HCT116 (cell line): ENCODE measurements at regions not wholly inside any gene's neighbourhood (a gene's known extent, or its start where the extent isn't known, plus 50 kb on each side); places are given as distances from the start of the nearest gene placed in this dataset.

Experiments used
- ATAC-seq: fragments of 200-7000 bp; cut with Tn5 transposase; 2 replicates; pipeline ENCODE4 v1.9.1; 2020; ENCODE audit warnings: mild to moderate bottlenecking, moderate library complexity
- BruUV-seq: library from RNA; stranded (reverse); fragments of 400-500 nt; replicated peaks from 2 replicates; lab custom pipeline; 2021; lab: Mats Ljungman, UMichigan
- CTCF ChIA-PET: fragments of 300-600 bp; sonication (Branson Sonifier 250); formaldehyde crosslinking; loops from one replicate; lab custom pipeline; 2021; ENCODE audit warnings: antibody characterized with exemption; lab: Charles Lee
- POLR2A ChIA-PET: fragments of 300-600, 350-600 bp; sonication (Branson Sonifier 250); formaldehyde crosslinking; loops from one replicate; lab custom pipeline; 2021; ENCODE audit warnings: antibody characterized with exemption; lab: Charles Lee
- RAD21 ChIA-PET, 2 experiments: fragments of 300-600 bp; sonication (Branson Sonifier 250); formaldehyde crosslinking; loops; one replicate each; lab custom pipeline; 2023; ENCODE audit warnings: low total read pairs in 2 of 2; ENCODE audit not compliant: uncharacterized antibody in 2 of 2, unreplicated experiment in 2 of 2, low non-redundant PET in 1 of 2; lab: Charles Lee
- DNase-seq: peaks from one replicate; pipeline ENCODE4 v3.0.0-alpha.2; 2010; ENCODE audit warnings: low read depth, low spot score
- H2AFZ ChIP-seq: fragments of 200-600 bp; shearing (Covaris generic), sonication (generic); 2 replicates; pipeline ENCODE4 v1.6.1; 2017; ENCODE audit warnings: low read depth, mixed run types, mixed read lengths, antibody characterized with exemption, low read length; ENCODE audit not compliant: poor library complexity, severe bottlenecking
- H3K27ac ChIP-seq: 2 replicates; pipeline ENCODE4 v1.5.1; 2012; ENCODE audit warnings: low read depth, low read length
- H3K27me3 ChIP-seq: fragments of 200-600 bp; sonication (generic); 2 replicates; pipeline ENCODE4 v1.6.1; 2016; ENCODE audit warnings: mixed run types, low read length, mixed read lengths; ENCODE audit not compliant: insufficient read depth
- H3K36me3 ChIP-seq, 2 experiments: fragments of 200-500 bp in 1 of 2; fragments of 200-600 bp in 1 of 2; sonication (Bioruptor generic) in 1 of 2; sonication (generic) in 1 of 2; 2 replicates each; pipeline versions ENCODE4 v1.5.1 to v1.6.1; 2014 to 2016; ENCODE audit warnings: low read length in 2 of 2, inconsistent platforms in 1 of 2, mixed read lengths in 1 of 2, mixed run types in 1 of 2; ENCODE audit not compliant: insufficient read depth in 2 of 2, control insufficient read depth in 1 of 2
- H3K4me1 ChIP-seq, 2 experiments: fragments of 200-600 bp in 1 of 2; sonication (generic) in 1 of 2; 2 replicates each; pipeline versions ENCODE4 v1.5.1 to v1.6.1; 2012 to 2017; ENCODE audit warnings: low read length in 2 of 2, inconsistent platforms in 1 of 2, mild to moderate bottlenecking in 1 of 2, mixed read lengths in 1 of 2, mixed run types in 1 of 2, moderate library complexity in 1 of 2; ENCODE audit not compliant: insufficient read depth in 2 of 2, control insufficient read depth in 1 of 2
- H3K4me2 ChIP-seq: fragments of 200-600 bp; sonication (generic); 2 replicates; pipeline ENCODE4 v1.6.1; 2017; ENCODE audit warnings: mixed run types, low read length, mixed read lengths
- H3K4me3 ChIP-seq, 2 experiments: fragments of 200-600 bp in 1 of 2; sonication (generic) in 1 of 2; replicated peaks in 1 of 2; 2 replicates each; pipeline ENCODE4 v1.5.1; 2011 to 2016; ENCODE audit warnings: low read length in 2 of 2, control low read depth in 1 of 2, low read depth in 1 of 2, mild to moderate bottlenecking in 1 of 2, mixed read lengths in 1 of 2, mixed run types in 1 of 2
- H3K79me2 ChIP-seq: fragments of 200-600 bp; sonication (generic); 2 replicates; pipeline ENCODE4 v1.6.1; 2017; ENCODE audit warnings: mild to moderate bottlenecking, mixed run types, low read length, moderate library complexity, mixed read lengths; ENCODE audit not compliant: insufficient read depth
- H3K9ac ChIP-seq: fragments of 200-600 bp; sonication (generic); 2 replicates; pipeline ENCODE4 v1.6.1; 2016; ENCODE audit warnings: low read length, mixed read lengths
- H3K9me2 ChIP-seq: fragments of 200-600 bp; sonication (generic), shearing (Covaris generic); 2 replicates; pipeline ENCODE4 v1.6.1; 2017; ENCODE audit warnings: mixed run types, mild to moderate bottlenecking, moderate library complexity; ENCODE audit not compliant: insufficient read depth
- H3K9me3 ChIP-seq, 2 experiments: fragments of 200-500 bp in 1 of 2; fragments of 200-600 bp in 1 of 2; sonication (Bioruptor generic) in 1 of 2; sonication (generic) in 1 of 2; 2 replicates each; pipeline ENCODE4 v1.6.1; 2014 to 2017; ENCODE audit warnings: low read length in 2 of 2, mixed read lengths in 2 of 2, inconsistent platforms in 1 of 2, low read depth in 1 of 2, mild to moderate bottlenecking in 1 of 2, mixed run types in 1 of 2, moderate library complexity in 1 of 2; ENCODE audit not compliant: control insufficient read depth in 1 of 2, insufficient read depth in 1 of 2
- H4K20me1 ChIP-seq: fragments of 200-600 bp; sonication (generic), shearing (Covaris generic); 2 replicates; pipeline ENCODE4 v1.6.1; 2017; ENCODE audit warnings: mixed run types, mild to moderate bottlenecking, moderate library complexity; ENCODE audit not compliant: insufficient read depth
- CEBPB ChIP-seq: IDR thresholded peaks from 2 replicates; pipeline ENCODE4 v1.6.1; 2012; ENCODE audit warnings: low read depth
- EGR1 ChIP-seq: IDR thresholded peaks from 2 replicates; pipeline ENCODE4 v1.6.1; 2012; ENCODE audit warnings: low read depth
- ELF1 ChIP-seq: IDR thresholded peaks from 2 replicates; pipeline ENCODE4 v1.6.1; 2012; ENCODE audit warnings: low read depth, borderline replicate concordance
- EZH2 ChIP-seq: fragments of 200-600 bp; sonication (generic); IDR thresholded peaks from 2 replicates; pipeline ENCODE4 v1.6.1; 2017; ENCODE audit warnings: antibody characterized with exemption, mixed run types
- JUND ChIP-seq: IDR thresholded peaks from 2 replicates; pipeline ENCODE4 v1.6.1; 2012
- POLR2A ChIP-seq: IDR thresholded peaks from 2 replicates; pipeline ENCODE4 v1.7.0; 2011; ENCODE audit warnings: borderline replicate concordance; ENCODE audit not compliant: insufficient read depth, insufficient read length; ENCODE audit errors: extremely low read depth
- SRF ChIP-seq: IDR thresholded peaks from 2 replicates; pipeline ENCODE4 v1.6.1; 2012; ENCODE audit warnings: low read depth
- TCF7L2 ChIP-seq: IDR thresholded peaks from 2 replicates; pipeline ENCODE4 v1.7.0; 2011; ENCODE audit warnings: borderline replicate concordance, inconsistent platforms; ENCODE audit not compliant: insufficient read depth, insufficient read length; ENCODE audit errors: extremely low read depth
- YY1 ChIP-seq: IDR thresholded peaks from 2 replicates; pipeline ENCODE4 v1.6.1; 2011; ENCODE audit warnings: low read length, low read depth, moderate library complexity, mild to moderate bottlenecking; ENCODE audit not compliant: insufficient replicate concordance; ENCODE audit errors: extremely low read depth
- ZFX ChIP-seq: fragments of 450-650 bp; IDR thresholded peaks from 2 replicates; pipeline ENCODE4 v1.6.1; 2017
- intact Hi-C: fragments of 100-400 bp; cut with micrococcal nuclease; formaldehyde crosslinking; loops from 2 replicates; pipeline ENCODE4 v1.10.0; 2022
- TF ChIP-seq, protein P1 (sequence below): IDR thresholded peaks from 2 replicates; pipeline ENCODE4 v1.6.1; 2011; ENCODE audit warnings: mild to moderate bottlenecking, low read length, moderate library complexity; ENCODE audit not compliant: insufficient replicate concordance; ENCODE audit errors: extremely low read depth
- TF ChIP-seq, protein P2 (sequence below): IDR thresholded peaks from 2 replicates; pipeline ENCODE4 v1.6.1; 2012
- TF ChIP-seq, protein P3 (sequence below): IDR thresholded peaks from 2 replicates; pipeline ENCODE4 v1.6.1; 2012
- TF ChIP-seq, protein P4 (sequence below), 3 experiments: fragments of 200-600 bp in 1 of 3; sonication (generic) in 1 of 3; IDR thresholded peaks in 2 of 3; conservative IDR thresholded peaks in 1 of 3; 2 replicates each; pipeline ENCODE4 v1.5.1; 2012 to 2017; ENCODE audit warnings: low read depth in 2 of 3, low read length in 2 of 3, antibody characterized with exemption in 1 of 3, borderline replicate concordance in 1 of 3, control low read depth in 1 of 3, mild to moderate bottlenecking in 1 of 3, mixed read lengths in 1 of 3, mixed run types in 1 of 3, moderate library complexity in 1 of 3; ENCODE audit not compliant: insufficient read depth in 1 of 3

DNA sequence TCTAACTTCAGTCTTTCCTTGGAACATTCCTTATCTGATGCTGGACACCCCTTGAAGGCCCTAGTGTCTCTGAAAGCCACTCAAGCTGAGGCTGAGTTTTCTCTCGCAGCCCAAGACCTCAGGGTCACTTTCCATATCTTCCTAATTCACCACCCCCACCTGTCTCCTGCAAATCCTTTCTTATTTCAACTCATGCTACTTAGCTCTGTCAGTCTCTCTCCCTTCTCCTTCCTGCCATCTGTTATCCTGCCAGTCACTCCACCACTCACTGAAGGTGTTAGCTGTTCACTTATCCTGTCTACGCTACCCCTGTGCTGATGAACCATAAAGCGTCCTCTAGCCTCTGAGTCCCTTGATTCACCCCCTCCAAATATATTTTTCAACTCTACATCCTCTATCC lies 143.9 kb upstream of the SHISA6 start:
- H3K4me3 ChIP-seq, result no peak overlapping the region
- no peak overlapping the region for H2AFZ ChIP-seq
- ATAC-seq (no peak), DNase-seq (no peak)
- no peaks in the 10 kb centered on the region for H3K4me1 ChIP-seq
- ChIA-PET POLR2A (no interaction called here), CTCF (no interaction called here), RAD21 (no interaction called here)
- no TSS peak for BruUV-seq
- H3K27me3 ChIP-seq, result no peaks in the 10 kb centered on the region
- no peaks in the 10 kb centered on the region for H3K9me2 ChIP-seq
- H3K9ac ChIP-seq, result no peak overlapping the region
- H3K79me2 ChIP-seq, result no peaks in the 10 kb centered on the region
- peaks cover 0 to 17% of the 10 kb centered on the region in 2 experiments; a peak in 1 of 4 replicates for H3K9me3 ChIP-seq
- no peak overlapping the region for H3K27ac ChIP-seq
- H4K20me1 ChIP-seq, result no peaks in the 10 kb centered on the region
- intact Hi-C loops, result no loop called here
- H3K4me2 ChIP-seq, result no peak overlapping the region
- no peak for TF ChIP-seq EGR1
- TF ChIP-seq, protein P1, sequence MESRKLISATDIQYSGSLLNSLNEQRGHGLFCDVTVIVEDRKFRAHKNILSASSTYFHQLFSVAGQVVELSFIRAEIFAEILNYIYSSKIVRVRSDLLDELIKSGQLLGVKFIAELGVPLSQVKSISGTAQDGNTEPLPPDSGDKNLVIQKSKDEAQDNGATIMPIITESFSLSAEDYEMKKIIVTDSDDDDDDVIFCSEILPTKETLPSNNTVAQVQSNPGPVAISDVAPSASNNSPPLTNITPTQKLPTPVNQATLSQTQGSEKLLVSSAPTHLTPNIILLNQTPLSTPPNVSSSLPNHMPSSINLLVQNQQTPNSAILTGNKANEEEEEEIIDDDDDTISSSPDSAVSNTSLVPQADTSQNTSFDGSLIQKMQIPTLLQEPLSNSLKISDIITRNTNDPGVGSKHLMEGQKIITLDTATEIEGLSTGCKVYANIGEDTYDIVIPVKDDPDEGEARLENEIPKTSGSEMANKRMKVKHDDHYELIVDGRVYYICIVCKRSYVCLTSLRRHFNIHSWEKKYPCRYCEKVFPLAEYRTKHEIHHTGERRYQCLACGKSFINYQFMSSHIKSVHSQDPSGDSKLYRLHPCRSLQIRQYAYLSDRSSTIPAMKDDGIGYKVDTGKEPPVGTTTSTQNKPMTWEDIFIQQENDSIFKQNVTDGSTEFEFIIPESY, result no peak
- TF ChIP-seq, protein P2, sequence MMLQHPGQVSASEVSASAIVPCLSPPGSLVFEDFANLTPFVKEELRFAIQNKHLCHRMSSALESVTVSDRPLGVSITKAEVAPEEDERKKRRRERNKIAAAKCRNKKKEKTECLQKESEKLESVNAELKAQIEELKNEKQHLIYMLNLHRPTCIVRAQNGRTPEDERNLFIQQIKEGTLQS, result no peak
- TF ChIP-seq TCF7L2, result no peak
- TF ChIP-seq YY1, result no peak
- no peak for TF ChIP-seq POLR2A
- TF ChIP-seq, protein P3, sequence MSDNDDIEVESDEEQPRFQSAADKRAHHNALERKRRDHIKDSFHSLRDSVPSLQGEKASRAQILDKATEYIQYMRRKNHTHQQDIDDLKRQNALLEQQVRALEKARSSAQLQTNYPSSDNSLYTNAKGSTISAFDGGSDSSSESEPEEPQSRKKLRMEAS, result no peak
- no peak for TF ChIP-seq ZFX
- TF ChIP-seq EZH2, result no peak
- TF ChIP-seq, protein P4, sequence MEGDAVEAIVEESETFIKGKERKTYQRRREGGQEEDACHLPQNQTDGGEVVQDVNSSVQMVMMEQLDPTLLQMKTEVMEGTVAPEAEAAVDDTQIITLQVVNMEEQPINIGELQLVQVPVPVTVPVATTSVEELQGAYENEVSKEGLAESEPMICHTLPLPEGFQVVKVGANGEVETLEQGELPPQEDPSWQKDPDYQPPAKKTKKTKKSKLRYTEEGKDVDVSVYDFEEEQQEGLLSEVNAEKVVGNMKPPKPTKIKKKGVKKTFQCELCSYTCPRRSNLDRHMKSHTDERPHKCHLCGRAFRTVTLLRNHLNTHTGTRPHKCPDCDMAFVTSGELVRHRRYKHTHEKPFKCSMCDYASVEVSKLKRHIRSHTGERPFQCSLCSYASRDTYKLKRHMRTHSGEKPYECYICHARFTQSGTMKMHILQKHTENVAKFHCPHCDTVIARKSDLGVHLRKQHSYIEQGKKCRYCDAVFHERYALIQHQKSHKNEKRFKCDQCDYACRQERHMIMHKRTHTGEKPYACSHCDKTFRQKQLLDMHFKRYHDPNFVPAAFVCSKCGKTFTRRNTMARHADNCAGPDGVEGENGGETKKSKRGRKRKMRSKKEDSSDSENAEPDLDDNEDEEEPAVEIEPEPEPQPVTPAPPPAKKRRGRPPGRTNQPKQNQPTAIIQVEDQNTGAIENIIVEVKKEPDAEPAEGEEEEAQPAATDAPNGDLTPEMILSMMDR (IDR thresholded peaks at IDR 0.05 in 2 of 3, conservative IDR thresholded peaks at IDR 0.05 in 1 of 3; ENCODE audit: borderline replicate concordance in 1 of 3, insufficient read depth in 1 of 3, low read depth in 2 of 3, low read length in 2 of 3), result no peak
- TF ChIP-seq CEBPB, result no peak
- no peak for TF ChIP-seq ELF1
- TF ChIP-seq SRF, result no peak
- TF ChIP-seq JUND, result no peak
- H3K36me3 ChIP-seq, result no peaks in the 10 kb centered on the region
